A673 (cell line): ENCODE measurements at regions not wholly inside any gene's neighbourhood (a gene's known extent, or its start where the extent isn't known, plus 50 kb on each side); places are given as distances from the start of the nearest gene placed in this dataset.

Experiments
- CTCF ChIP-seq: fragments of 300-800, 200-600 bp; sonication (generic); conservative IDR thresholded peaks from 2 replicates; pipeline ENCODE4 v1.5.1; 2017; ENCODE audit warnings: low read depth, mild to moderate bottlenecking, antibody characterized with exemption, low read length, moderate library complexity, mixed read lengths
- EZH2 ChIP-seq: fragments of 200-600 bp; sonication (generic); IDR thresholded peaks from 2 replicates; pipeline ENCODE4 v1.6.1; 2017; ENCODE audit warnings: borderline replicate concordance, low read depth, mild to moderate bottlenecking, mixed read lengths, antibody characterized with exemption, low read length; ENCODE audit not compliant: poor library complexity, severe bottlenecking

DNA sequence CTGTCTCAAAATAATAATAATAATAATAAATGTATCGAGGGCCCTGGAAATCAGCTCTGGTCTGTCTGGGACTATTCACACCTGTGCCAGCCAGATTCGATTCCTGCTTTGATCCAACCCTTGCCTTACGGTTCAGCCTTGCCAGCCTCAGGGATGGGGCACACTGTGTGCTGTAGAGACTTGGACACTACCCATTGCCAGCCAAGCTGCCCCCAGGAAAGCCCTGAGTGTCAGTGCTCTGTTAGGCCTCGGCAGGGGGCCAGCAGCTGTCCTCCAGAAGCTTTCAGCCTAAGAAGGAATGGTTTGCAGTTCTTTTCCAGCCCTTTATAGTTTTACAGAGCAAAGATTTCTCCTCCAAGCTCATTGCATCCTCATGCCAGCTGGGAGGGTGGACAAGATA, 96.2 kb upstream of the RUNX3 start:
- no peak for TF ChIP-seq CTCF
- no peak for TF ChIP-seq EZH2
